HG03469 (cell line): ENCODE measurements at regions not wholly inside any gene's neighbourhood (a gene's known extent, or its start where the extent isn't known, plus 50 kb on each side); places are given as distances from the start of the nearest gene placed in this dataset.

Source experiments
- ATAC-seq: cut with Tn5 transposase; IDR thresholded peaks from one replicate; pipeline ENCODE4 v1.9.1; 2021; ENCODE audit warnings: mild to moderate bottlenecking, moderate library complexity, moderate number of reproducible peaks; ENCODE audit not compliant: unreplicated experiment

DNA sequence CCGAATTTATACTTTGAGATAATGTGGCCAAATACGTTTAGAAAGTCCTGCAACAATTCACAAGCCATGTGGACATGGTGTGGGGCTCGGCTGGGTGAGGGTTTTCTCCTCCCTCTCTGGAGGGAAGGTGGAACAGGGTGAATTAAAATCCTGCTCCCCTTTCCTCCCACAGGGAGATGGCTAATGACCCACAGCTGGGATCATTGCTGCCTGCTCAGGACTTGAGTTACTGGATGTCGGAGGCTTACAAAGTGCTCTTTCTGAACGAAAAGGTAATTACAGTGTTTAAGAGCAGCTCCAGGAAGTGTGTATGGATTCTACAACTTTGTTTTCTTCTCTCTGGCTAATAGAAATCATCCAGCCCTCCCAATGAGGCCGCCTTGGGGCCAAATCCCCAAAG is 97.9 kb upstream of the ALKAL2 start:
- no peak for ATAC-seq

DNA sequence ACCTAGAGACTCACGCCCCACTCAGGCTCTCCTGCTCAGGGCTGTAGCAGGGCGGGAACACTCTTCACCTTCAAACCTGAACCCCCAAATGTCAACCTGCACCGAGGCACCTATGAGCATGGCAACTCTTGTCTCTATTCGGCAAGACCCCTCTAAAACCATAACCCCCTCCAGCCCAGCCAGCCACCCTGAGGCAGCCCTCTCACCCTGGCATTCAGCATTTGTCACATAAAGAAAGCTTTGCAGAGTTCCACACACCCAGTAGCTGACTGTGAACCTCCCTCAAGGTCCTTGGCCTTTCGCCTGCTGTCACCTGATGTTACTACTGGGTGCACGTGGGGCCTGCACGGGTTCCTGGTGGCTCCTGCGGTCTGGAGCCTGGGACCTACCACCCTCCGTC is 97.2 kb upstream of the ALKAL2 start:
- ATAC-seq, result no peak

DNA sequence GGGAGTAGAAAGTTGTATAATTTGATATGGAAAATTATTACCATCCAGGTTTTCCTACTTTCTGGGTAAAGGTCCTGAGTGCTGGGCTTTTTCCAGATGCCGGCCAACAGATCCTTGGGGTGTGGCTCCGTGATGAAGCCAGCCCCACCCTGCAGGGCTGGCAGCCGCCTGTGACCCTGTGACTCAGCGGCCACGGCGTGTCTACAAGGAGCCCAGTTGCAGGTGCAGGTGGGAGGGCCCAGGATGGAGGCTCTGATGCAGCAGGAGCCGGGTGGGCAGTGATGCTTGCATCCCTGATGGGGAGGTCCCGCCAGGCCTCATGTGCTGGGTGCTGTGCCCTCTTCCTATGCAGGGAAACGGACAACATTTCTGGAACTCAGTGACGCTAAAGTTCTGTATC is 96.0 kb upstream of the ALKAL2 start:
- ATAC-seq, result no peak

DNA sequence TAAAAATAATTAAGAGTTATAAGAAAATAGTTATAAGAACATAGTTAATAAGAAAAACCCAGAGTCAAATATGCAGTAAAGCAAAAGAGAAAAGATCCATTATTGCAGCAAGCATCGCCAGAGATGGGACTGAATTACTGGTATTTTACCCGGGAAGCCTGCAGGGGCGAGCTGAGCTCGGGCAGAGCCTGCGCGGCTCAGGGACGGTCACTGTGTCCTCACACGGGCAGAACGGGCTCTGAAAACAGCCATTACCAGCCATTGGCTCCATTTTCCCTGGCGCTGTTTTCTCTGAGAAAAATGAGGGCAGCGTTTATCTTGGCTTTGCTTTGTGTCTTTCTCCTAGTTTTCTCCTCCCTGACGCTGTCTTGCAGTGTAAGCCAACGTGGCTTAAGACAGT is 95.3 kb upstream of the ALKAL2 start:
- no peak for ATAC-seq

DNA sequence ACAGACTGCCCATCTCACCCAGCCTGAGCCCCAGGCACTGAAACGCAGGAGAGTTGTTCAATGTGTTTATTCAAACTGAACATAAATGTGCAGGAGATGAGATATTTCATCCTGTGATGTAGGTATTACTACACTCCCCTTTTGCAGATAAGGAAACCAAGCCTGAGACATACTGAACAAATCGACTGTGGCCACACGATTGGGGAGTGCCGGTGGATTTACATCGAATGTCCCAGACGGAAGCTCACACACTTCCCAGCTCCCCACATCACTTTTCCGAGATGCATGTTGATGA is 94.8 kb upstream of the ALKAL2 start:
- no peak for ATAC-seq

DNA sequence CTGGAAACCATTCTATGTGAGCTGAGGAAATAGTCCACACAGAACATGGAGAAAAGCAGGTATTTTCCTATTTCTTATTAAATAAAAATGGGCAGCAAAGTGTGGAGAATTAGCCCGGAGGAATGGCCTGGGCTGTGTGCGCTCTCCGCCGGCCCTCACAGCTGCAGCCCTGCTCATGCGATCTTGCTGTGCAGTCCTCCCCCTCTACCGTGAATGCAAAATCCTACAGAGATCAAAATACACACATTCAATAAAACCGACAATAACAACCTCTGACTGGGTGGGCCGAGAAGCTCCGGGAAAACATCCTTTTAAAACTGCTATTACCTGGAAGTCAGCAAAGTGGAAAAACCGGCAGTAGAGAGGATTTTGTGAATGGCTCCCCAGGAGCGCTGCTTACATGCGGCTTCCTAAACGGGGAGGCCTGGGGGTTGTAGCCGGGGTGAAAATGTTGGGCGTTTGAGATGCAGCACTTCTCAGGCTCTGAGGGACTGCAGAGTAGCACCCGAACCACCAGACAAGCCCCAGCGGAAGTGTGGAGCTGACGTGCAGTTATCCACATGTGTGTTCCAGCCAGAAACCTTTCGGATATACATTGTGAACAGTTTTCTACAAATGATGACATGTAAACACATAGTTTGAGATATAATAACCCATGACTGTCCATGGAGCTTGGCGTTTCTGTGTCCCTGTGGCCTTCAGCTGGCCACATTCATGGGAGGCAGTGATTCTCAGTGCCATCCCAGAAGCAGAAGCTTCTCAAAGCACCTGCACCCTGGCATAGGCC is 94.2 kb upstream of the ALKAL2 start:
- ATAC-seq, result no peak

DNA sequence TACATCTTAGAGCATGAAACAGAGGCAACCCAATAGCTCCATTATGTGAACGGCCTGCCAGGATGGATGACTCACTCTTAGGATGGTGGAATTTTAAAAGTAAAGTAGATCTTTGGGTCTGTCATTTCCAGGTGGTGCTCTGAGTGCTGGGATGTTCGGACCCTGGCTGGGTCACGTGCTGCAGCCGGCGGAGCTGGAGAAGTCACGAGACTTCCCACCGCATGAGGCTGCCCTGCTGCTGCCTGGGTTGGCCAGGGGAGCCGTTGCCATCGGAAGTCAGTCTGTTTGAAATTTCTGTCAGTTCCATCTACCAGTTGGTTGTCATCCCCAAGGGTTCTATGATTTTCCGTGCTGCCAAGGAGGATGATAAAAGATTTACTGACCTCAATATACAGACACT is 93.3 kb upstream of the ALKAL2 start:
- no peak for ATAC-seq

DNA sequence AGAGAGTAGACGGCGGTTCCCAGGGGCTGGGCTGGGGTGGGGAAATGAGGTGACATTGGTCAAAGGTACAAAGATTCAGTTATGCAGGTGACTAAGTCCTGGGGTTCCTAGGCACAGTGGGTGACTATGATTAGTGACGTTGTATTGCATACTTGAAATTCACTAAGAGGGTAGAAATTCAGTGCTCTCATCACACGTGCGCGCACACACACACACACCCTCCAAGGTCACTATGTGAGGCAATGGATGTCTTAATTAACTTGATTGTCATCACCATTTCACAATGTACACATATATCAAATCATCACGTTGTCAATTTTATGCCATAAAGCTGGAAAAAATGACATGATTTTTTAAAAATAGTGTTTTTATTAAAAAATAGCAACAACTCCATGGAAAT is 92.9 kb upstream of the ALKAL2 start:
- ATAC-seq, result no peak

DNA sequence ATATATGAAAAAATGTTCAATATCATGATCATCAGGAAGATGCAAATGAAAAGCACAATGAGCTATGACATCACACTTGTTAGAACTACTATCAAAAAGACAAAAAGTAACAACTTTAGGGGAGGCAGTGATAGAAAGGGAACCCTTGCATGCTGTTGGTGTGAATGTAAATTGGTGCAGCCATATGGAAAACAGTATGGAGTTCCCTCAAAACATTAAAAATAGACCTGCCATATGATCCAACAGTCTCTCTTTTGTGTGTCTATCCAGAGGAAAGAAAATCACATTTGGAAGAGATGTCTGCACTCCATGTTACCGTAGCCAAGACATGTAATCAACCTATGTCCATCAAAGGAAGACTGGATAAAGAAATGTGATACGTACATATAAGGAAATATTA is 92.3 kb upstream of the ALKAL2 start:
- no peak for ATAC-seq

DNA sequence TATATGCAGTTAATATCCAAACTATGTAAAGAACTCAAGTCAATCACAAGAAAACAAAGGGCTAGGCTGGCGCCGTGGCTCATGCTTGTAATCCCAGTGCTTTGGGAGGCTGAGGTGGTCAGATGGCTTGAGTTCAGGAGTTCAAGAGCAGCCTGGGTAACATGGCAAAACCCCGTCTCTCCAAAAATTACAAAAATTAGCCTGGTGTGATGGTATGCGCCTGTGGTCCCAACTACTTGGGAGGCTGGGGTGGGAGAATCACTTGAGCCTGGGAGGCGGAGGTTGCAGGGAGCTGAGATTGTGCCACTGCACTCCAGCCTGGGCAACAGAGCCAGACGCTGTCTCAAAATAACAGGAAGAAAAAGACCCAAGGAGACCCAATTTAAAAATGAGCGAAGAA is 91.9 kb upstream of the ALKAL2 start:
- ATAC-seq, result no peak

DNA sequence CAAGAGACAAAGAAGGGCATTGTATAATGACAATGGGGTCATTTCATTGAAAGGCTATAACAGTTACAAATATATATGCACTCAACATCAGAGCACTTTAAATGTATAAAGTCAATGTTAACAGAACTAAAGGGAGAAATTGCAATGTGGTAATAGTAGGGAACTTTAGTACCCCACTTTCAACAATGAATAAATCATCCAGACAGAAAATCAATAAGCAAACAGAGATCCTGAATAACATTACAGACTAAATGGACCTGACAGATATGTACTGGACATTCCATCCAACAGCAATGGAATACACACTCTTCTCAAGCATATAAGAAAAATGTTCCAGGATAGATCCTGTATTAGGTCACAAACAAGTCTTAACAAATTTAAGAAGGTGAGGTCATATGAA is 90.5 kb upstream of the ALKAL2 start:
- ATAC-seq, result no peak

DNA sequence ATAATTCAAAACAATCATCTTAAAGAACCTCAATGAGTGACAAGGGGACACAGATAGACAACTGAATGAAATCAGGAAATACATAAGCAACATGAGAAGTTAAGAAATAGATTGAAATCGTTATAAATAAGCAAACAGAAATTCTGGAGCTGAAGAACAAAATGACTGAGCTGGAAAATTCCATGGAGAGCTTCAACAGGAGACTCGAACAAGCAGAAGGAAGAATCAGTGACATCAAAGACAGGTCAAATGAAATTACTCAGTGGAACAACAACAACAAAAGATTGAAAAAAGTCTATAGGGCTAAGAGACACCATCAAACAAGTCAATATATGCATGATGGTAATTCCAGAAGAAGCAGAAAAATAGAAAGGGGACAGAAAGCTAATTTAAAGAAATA is 89.5 kb upstream of the ALKAL2 start:
- no peak for ATAC-seq

DNA sequence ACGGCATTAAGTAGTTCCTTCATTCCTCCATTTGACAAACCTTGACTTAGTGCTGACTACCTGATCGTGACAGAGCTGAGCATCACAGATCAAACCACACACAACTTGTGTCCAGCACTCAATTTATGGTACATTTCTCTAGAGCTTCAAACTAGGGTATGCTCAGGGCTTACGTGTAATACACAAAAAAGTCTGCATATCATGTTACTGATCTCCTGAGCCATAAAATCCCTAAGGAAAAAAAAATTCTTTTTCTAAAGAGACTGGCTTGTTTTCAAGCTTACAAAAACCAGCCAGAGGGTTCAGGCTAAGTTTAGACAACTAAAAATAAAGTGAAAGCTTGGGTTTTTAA is 88.0 kb upstream of the ALKAL2 start:
- no peak for ATAC-seq

DNA sequence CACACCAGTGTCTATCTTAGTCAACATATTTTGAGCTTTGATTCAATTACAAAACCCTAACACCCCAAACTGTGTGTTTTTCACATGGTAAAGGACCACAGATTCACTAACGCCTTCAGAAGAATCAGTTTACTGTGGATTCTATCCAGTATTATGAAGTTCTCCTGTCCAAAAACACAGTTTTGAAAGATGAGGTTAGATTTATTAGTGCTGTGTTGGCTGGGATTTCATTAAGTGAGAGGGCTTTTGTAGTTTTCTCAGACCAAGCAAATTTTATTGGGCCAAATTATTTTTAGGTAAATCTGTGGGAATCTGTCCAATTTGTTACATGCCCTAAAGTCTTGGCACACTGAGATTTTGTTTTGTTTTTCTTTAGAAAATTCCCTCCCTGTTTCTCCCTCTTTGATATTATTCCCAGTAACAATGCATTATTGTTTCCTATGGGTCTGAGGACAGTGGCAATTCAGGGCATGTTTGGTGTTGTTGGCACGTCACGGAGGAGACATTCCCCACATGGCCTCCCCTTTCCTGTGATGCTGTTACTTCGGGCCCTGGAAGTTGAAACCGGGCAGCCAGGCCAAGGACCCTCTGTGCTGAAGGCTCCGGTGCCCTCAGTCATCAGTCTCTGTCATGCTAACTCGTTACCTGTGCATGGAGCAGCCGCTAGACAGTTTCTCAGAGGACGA is 87.5 kb upstream of the ALKAL2 start:
- ATAC-seq, result no peak

DNA sequence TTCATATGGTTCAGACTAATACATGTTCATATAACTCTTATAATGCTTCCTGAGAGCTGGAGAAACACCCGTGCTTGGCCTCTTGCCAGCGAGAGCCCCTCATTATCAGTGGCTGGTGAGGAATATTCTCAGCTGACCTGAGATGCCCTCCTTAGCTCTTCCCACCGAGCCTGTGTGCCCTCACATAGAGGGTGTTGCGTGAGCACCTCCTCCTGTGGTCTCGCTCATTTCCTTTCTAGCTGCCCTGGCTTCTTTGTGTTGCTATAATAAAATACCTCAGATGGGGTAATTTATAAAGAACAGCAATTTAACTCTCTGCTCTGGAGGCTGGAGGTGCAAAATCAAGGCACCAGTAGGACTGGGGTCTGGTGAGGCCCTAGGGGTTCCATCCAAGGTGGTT is 80.5 kb upstream of the ALKAL2 start:
- ATAC-seq, result no peak

DNA sequence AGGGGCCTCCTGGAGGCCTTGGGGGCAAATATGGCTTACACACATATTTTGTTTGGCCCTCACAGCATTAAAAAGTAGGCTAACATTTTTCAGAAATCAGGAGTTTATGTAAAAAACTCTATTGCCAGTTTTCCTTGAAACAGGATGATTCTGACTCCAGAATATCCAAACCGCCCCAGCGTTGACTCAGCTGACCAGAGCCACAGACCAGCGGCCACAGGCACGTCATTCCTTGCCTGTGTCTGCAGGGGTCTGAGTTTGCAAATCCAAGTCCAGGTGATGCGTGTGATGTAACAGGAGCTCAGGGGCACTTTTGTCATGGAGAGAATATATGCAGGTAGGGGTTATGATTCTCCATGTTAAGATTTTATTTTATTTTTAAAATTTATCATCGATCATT is 79.4 kb upstream of the ALKAL2 start:
- no peak for ATAC-seq

DNA sequence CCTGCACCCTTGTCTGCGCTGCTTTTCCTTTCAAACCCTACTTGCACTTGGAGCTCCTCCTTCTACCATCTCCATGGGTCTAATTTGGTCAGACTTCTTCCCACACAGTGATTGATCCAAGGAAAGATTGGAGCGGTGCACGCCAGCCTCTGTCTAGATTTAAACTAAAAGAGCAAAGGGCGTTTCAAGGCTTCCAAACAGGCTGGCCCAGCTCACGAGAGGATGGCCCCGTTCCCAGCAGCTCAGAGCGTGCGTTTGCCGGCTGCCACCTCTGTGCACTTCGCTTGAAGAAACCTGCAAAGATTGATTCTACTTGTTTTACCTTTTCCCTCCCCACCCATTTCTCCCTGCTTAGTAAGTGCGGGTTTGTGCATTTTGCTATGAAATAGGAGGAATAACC is 78.8 kb upstream of the ALKAL2 start:
- ATAC-seq, result no peak

DNA sequence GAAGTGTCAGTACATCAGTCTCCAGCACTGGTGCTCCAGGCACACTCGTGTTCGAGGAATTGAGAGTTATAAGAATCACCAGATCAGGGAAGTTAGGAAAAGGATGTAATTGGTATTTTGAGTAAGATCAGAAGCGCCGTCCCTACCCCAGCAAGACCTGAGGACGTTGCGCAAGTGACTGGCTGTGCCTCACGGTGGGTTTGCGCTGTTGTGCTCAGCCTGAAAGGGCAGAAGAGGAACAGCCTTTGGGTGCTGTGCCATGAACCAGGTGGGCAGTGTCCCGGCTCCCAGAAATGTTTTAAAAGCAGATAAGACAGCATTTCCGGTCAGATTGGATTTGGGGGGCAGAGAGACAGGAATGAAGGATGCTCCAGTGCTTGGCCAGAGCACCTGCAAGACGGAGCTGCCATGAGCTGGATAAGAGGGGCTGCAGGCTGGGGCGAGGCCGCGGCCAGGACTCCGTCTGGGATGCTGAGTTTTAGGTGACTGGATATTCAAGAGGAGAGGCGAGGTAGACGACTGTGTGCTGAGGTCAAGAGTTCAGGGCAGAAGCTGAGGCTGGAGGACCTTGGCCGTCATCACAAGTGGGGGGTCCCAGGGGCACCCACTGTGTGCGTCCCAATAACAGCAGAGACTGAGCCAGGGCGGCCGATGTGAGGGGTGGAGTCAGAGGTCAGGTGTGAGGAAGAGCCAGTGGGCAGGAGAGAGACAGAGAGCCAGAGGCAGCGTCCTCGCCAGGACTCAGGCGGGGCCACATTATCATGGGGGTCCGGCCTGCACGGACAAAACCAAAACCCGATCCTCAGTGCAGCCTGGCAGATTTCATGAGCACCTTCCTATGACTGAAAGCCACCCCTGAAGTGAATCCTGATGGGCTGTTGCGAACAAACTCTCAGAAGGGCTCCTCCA is 77.7 kb upstream of the ALKAL2 start:
- no peak for ATAC-seq

DNA sequence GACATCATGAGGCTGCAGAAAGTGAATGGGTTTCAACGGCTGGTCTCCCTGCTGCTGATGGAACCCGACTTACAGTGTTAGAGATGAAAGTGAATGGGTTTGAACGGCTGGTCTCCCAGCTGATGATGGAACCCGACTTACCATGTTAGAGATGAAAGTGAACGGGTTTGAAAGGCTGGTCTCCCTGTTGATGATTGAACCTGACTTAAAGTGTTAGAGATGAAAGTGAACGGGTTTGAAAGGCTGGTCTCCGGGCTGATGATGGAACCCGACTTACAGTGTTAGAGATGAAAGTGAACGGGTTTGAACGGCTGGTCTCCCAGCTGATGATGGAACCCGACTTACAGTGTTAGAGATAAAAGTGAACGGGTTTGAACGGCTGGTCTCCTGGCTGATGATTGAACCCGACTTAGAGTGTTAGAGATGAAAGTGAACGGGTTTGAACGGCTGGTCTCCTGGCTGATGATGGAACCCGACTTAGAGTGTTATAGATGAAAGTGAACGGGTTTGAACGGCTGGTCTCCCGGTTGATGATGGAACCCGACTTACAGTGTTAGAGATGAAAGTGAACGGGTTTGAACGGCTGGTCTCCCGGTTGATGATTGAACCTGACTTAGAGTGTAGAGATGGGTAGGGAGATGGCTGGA is 76.1 kb upstream of the ALKAL2 start:
- no peak for ATAC-seq

DNA sequence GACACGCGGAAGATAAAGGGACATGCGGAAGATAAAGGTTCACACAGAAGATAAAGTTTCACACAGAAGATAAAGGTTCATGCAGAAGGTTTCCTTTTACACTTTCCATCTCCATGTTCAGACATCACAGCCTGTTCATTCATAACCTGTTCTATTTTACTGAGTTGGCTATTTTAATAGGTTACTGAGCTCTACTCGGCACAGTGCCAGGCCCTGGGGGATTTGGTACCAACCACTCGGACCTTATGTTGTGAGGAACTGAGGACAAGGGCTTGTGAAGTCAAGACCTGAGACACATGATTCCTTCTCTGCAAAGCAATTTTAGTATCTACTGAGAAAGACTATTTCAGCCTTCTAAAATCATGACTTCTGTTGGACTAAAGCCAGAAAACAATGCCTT is 75.0 kb upstream of the ALKAL2 start:
- no peak for ATAC-seq

DNA sequence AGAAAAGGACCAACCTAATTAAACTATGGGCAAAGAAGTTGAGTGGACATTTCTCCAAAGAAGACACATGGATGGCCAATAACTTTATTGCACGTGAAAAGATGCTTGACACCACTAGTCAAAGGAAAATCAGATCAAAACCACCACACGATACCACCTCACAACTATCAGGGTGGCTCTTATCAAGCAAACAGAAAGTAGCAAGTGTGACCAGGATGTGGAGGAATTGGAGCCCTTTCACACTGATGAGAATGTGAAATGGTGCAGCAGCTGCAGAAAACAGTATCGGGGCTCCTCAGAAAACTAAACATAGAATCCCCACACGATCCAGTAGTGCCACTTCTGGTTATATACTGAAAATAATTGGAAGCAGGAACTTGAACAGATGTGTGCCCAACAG is 72.2 kb upstream of the ALKAL2 start:
- ATAC-seq, result no peak

DNA sequence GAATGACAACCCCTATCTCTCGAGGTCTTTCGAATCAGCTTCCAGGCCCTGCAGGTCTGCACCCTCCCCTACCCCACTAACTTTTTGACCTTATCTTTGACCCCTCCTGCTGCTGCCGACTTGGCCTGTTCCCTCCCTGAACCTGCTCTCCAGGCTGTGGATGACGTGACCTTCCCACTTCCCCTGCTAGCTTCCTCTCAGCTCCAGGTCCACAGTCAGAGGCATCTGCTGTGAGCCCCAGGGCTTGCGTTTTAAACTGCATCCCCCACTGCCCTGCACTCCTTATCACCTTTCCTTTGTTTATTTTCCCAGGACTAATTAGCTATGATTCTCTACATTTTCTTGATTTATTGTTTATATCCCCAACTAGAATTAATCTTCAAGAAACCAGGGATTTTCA is 71.2 kb upstream of the ALKAL2 start:
- no peak for ATAC-seq
